HEK293 (cell line): ENCODE measurements at regions not wholly inside any gene's neighbourhood (a gene's known extent, or its start where the extent isn't known, plus 50 kb on each side); places are given as distances from the start of the nearest gene placed in this dataset.

Experiments
- MYNN ChIP-seq: fragments of 450-650 bp; formaldehyde crosslinking; IDR thresholded peaks from 2 replicates; pipeline ENCODE4 v1.5.1; 2016; ENCODE audit warnings: missing biosample characterization, missing genetic modification characterization, borderline replicate concordance
- OSR2 ChIP-seq: fragments of 450-650 bp; formaldehyde crosslinking; IDR thresholded peaks from 2 replicates; pipeline ENCODE4 v1.5.1; 2016; ENCODE audit warnings: missing biosample characterization, missing genetic modification characterization
- ZFP41 ChIP-seq: fragments of 450-650 bp; formaldehyde crosslinking; IDR thresholded peaks from 2 replicates; pipeline ENCODE4 v1.5.1; 2016; ENCODE audit warnings: missing biosample characterization, missing genetic modification characterization, borderline replicate concordance
- ZNF169 ChIP-seq: fragments of 450-650 bp; formaldehyde crosslinking; IDR thresholded peaks from 2 replicates; pipeline ENCODE4 v1.5.1; 2016; ENCODE audit warnings: missing biosample characterization, missing genetic modification characterization
- ZNF292 ChIP-seq: fragments of 450-650 bp; formaldehyde crosslinking; IDR thresholded peaks from 2 replicates; pipeline ENCODE4 v1.5.1; 2016; ENCODE audit warnings: low read depth, missing biosample characterization, missing genetic modification characterization, borderline replicate concordance
- TF ChIP-seq, protein P1 (sequence below): fragments of 450-650 bp; formaldehyde crosslinking; IDR thresholded peaks from 2 replicates; pipeline ENCODE4 v1.5.1; 2016; ENCODE audit warnings: missing biosample characterization, missing genetic modification characterization
- TF ChIP-seq, protein P2 (sequence below): sonication (generic); formaldehyde crosslinking; IDR thresholded peaks from 2 replicates; pipeline ENCODE4 v1.8.1; 2022; ENCODE audit warnings: mild to moderate bottlenecking, moderate library complexity, missing genetic modification reagents

DNA sequence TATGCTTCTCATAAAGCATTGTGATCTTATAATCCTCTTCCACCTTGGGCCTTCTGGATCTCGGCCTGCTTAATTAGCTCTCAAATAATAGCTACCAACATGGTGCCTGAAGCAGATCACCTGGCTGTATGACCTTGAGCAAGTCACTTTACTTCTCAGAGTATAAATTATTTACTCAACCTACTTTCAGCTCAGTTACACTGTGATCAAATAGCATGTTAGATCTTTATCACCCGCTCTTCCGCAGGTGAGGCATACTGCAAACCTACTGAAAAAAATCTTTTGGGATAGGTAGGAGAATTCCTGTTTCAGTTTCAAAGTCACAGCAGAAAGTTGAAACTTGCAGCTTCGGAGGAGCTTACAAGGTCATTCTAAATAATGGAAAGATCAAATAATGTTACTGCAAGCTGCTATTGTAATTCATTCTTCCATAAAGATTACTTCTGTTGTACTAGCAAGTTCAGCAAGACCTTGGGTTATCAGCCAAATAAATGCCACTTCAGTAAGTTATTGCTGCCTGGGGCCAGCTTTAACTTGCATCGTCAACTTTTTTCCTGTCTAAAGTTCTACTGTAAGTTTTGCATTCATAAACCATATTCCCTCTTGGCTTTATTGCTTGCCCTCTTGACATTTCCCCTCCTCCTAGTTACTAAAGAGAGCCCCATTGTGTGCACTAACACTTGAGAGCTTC, 268.4 kb upstream of the ATP11B start:
- TF ChIP-seq, protein P1, sequence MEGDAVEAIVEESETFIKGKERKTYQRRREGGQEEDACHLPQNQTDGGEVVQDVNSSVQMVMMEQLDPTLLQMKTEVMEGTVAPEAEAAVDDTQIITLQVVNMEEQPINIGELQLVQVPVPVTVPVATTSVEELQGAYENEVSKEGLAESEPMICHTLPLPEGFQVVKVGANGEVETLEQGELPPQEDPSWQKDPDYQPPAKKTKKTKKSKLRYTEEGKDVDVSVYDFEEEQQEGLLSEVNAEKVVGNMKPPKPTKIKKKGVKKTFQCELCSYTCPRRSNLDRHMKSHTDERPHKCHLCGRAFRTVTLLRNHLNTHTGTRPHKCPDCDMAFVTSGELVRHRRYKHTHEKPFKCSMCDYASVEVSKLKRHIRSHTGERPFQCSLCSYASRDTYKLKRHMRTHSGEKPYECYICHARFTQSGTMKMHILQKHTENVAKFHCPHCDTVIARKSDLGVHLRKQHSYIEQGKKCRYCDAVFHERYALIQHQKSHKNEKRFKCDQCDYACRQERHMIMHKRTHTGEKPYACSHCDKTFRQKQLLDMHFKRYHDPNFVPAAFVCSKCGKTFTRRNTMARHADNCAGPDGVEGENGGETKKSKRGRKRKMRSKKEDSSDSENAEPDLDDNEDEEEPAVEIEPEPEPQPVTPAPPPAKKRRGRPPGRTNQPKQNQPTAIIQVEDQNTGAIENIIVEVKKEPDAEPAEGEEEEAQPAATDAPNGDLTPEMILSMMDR (tag by site-specific recombination), result no peak
- TF ChIP-seq, protein P2, sequence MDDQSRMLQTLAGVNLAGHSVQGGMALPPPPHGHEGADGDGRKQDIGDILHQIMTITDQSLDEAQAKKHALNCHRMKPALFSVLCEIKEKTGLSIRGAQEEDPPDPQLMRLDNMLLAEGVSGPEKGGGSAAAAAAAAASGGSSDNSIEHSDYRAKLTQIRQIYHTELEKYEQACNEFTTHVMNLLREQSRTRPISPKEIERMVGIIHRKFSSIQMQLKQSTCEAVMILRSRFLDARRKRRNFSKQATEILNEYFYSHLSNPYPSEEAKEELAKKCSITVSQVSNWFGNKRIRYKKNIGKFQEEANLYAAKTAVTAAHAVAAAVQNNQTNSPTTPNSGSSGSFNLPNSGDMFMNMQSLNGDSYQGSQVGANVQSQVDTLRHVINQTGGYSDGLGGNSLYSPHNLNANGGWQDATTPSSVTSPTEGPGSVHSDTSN, result no peak
- TF ChIP-seq ZNF292 (tag by site-specific recombination) (no peak), ZFP41 (no peak), OSR2 (peak; percentile 38; the same call in 1 of the 2 replicates), MYNN (tag by site-specific recombination) (no peak), ZNF169 (no peak)
